Progenitor cell of endocrine pancreas (in vitro differentiated cells): ENCODE measurements at regions not wholly inside any gene's neighbourhood (a gene's known extent, or its start where the extent isn't known, plus 50 kb on each side); places are given as distances from the start of the nearest gene placed in this dataset.

ENCODE experiments used
- DNase-seq: peaks from one replicate; pipeline ENCODE4 v3.0.0; 2021; ENCODE audit warnings: low spot score; ENCODE audit not compliant: unreplicated experiment
- H3K27ac Mint-ChIP-seq: 2 replicates; pipeline ENCODE4 v1.8.0; 2021; ENCODE audit warnings: mild to moderate bottlenecking, moderate library complexity, mixed read lengths
- H3K27me3 Mint-ChIP-seq: 2 replicates; pipeline ENCODE4 v1.8.0; 2021; ENCODE audit warnings: mixed read lengths
- H3K36me3 Mint-ChIP-seq: 2 replicates; pipeline ENCODE4 v1.8.0; 2022; ENCODE audit warnings: mixed read lengths; ENCODE audit not compliant: insufficient read depth
- H3K4me1 Mint-ChIP-seq: 2 replicates; pipeline ENCODE4 v1.8.0; 2021; ENCODE audit warnings: low read depth, mixed read lengths
- H3K4me3 Mint-ChIP-seq: 2 replicates; pipeline ENCODE4 v1.8.0; 2021; ENCODE audit warnings: low read depth, mild to moderate bottlenecking, moderate library complexity, mixed read lengths
- H3K9me3 Mint-ChIP-seq: 2 replicates; pipeline ENCODE4 v1.8.0; 2021; ENCODE audit warnings: low read depth, mixed read lengths
- TF ChIP-seq, protein P1 (sequence below): fragments of 200-600 bp; sonication (generic); IDR thresholded peaks from one replicate; pipeline ENCODE4 v1.5.0; 2021; ENCODE audit warnings: antibody characterized with exemption, mild to moderate bottlenecking; ENCODE audit not compliant: unreplicated experiment

DNA sequence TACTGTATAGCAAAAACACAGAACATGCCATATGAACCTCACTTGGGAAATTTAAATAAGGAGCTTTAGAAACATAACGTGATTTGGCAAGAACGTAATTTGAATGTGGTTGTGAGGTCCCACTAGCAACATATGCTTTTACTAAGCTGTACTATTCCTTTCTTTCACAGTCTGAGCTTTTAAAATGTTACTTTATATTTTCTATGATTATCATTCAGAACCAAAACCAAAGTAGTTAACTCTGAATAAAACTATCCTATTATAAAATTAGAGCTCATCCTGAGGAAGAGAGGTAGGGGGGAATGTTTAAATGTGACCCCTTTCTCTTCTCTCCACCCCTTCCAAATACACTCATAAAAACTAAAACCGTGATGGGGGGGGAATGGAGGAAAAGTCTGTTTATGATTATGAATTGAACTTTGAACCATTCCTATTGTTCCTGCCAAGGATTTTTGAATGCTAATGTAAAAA is 435.7 kb downstream of the NFIB start:
- no peaks in the 10 kb centered on the region for H3K36me3 Mint-ChIP-seq
- no peak overlapping the region for H3K27ac Mint-ChIP-seq
- H3K9me3 Mint-ChIP-seq = peaks cover 4% of the 10 kb centered on the region
- DNase-seq = no peak
- no peak overlapping the region for H3K4me3 Mint-ChIP-seq
- no peaks in the 10 kb centered on the region for H3K4me1 Mint-ChIP-seq
- no peaks in the 10 kb centered on the region for H3K27me3 Mint-ChIP-seq
- TF ChIP-seq, protein P1, sequence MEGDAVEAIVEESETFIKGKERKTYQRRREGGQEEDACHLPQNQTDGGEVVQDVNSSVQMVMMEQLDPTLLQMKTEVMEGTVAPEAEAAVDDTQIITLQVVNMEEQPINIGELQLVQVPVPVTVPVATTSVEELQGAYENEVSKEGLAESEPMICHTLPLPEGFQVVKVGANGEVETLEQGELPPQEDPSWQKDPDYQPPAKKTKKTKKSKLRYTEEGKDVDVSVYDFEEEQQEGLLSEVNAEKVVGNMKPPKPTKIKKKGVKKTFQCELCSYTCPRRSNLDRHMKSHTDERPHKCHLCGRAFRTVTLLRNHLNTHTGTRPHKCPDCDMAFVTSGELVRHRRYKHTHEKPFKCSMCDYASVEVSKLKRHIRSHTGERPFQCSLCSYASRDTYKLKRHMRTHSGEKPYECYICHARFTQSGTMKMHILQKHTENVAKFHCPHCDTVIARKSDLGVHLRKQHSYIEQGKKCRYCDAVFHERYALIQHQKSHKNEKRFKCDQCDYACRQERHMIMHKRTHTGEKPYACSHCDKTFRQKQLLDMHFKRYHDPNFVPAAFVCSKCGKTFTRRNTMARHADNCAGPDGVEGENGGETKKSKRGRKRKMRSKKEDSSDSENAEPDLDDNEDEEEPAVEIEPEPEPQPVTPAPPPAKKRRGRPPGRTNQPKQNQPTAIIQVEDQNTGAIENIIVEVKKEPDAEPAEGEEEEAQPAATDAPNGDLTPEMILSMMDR = no peak

DNA sequence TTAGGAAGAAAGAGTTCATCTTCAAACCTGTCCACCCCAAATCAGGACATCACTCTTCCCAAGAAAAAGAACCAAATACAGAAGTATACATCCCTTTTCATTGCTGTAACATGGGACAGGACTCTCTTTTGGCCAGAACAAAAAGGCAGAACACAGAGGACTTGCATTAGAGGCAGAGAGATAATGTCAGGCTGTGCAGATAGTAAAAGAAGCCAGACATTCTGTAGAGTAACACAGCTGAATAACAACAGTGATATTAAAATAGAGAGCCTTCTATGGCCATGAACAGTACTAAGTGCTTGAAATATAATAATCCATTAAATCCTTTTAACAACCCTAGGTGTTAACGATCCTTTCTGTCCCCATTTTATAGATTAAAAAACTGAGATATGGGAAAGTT is 437.2 kb downstream of the NFIB start:
- TF ChIP-seq, protein P1 = no peak
- DNase-seq = no peak
- Mint-ChIP-seq H3K36me3 (no peaks in the 10 kb centered on the region), H3K27ac (no peak overlapping the region), H3K27me3 (no peaks in the 10 kb centered on the region), H3K4me1 (no peaks in the 10 kb centered on the region), H3K4me3 (no peak overlapping the region), H3K9me3 (peaks cover 7% of the 10 kb centered on the region)

DNA sequence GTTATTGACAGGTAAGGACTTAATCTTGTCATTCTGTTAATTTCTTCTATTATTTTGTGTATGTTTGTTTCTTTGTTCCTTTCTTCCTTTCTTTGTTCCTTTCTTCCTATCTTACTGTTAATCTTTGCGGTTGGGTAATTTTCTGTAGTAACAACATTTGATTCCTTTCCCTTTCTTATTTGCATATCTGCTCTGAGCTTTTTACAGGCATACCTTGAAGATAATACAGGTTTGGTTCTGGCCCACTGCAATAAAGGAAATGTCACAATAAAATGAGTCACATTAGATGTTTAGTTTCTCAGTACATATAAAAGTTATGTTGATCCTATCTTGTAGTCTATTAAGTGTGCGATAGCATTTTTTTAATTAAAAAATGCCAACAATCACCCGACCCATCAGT is 440.7 kb downstream of the NFIB start:
- Mint-ChIP-seq H3K9me3 (peaks cover 7% of the 10 kb centered on the region), H3K4me3 (no peak overlapping the region), H3K27ac (no peak overlapping the region), H3K36me3 (no peaks in the 10 kb centered on the region), H3K27me3 (no peaks in the 10 kb centered on the region), H3K4me1 (no peaks in the 10 kb centered on the region)
- TF ChIP-seq, protein P1 = no peak
- DNase-seq = no peak

DNA sequence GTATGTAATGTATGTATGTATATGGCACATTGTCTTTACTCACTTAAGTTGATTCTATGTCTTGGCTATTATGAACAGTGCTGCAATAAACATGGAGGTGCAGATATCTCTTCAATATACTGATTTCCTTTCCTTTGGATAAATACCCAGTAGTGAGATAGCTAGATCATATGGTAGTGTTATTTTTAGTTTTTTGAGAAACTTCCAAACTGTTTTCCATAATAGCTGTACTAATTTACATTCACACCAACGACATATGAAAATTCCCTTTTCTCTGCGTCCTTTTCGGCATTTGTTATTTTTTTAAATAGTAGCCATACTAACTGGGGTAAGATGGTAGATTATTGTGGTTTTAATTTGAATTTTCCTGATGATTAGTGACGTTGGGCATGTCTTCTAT is 445.6 kb downstream of the NFIB start:
- Mint-ChIP-seq H3K27ac (no peak overlapping the region), H3K4me1 (no peaks in the 10 kb centered on the region), H3K27me3 (no peaks in the 10 kb centered on the region), H3K9me3 (peaks cover 3% of the 10 kb centered on the region), H3K36me3 (no peaks in the 10 kb centered on the region), H3K4me3 (no peak overlapping the region)
- no peak for DNase-seq
- TF ChIP-seq, protein P1 = no peak

DNA sequence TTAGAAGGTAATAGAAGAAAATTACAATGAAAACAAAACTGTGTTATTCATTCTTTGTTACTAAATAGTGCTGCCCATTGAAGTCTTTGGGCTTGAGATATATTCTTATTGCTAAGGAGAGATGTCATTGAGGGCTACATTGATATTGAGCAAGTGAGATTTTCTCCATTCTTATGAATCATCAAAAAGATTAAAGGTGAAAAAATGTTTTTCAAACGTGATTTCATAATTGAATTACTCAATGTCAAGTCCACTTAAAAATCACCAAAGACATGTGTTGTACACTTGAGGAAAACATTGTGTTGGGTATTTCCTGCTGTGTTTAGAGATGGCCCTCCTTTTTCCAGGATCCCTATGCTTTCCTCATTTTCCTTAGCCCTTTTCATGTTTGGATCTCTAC is 448.1 kb downstream of the NFIB start:
- H3K4me3 Mint-ChIP-seq = no peak overlapping the region
- H3K36me3 Mint-ChIP-seq = no peaks in the 10 kb centered on the region
- no peaks in the 10 kb centered on the region for H3K9me3 Mint-ChIP-seq

More for the DNA sequence above, 448.1 kb downstream of the NFIB start:
- TF ChIP-seq, protein P1 = no peak
- H3K27ac Mint-ChIP-seq = no peak overlapping the region
- no peak for DNase-seq
- no peaks in the 10 kb centered on the region for H3K27me3 Mint-ChIP-seq
- H3K4me1 Mint-ChIP-seq = peaks cover 1% of the 10 kb centered on the region
